ENCODE measurements at regions not wholly inside any gene's neighbourhood (a gene's known extent, or its start where the extent isn't known, plus 50 kb on each side); places are given as distances from the start of the nearest gene placed in this dataset.

DNA sequence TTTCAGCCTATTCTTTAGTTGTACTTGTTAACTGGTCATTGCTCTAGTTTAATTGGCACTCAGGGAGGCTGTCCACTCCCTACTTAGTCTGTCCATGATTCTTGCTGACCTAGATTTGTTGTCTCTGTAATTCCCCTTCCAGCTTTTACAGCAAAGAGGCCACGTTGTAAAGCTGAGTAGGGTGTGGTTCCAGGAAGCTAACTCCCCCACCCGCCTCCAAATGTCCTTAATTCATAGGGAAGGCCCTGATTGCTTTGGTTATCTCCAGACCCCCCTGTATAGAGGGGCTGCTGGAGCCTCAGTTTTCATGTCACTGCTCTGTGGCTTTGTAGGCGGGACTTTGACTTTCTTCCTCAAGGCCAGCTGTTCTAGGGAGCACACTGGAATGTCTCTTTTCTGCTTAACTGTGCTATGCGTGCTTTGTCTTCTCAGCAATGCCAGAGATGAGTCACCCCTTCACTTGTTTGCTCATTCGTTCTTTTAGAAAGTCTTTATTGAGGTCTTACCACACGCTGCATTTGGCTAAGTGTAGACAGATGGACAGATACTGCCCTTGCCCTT, 175.1 kb upstream of the JAG1 start:
- TF ChIP-seq, protein P1, sequence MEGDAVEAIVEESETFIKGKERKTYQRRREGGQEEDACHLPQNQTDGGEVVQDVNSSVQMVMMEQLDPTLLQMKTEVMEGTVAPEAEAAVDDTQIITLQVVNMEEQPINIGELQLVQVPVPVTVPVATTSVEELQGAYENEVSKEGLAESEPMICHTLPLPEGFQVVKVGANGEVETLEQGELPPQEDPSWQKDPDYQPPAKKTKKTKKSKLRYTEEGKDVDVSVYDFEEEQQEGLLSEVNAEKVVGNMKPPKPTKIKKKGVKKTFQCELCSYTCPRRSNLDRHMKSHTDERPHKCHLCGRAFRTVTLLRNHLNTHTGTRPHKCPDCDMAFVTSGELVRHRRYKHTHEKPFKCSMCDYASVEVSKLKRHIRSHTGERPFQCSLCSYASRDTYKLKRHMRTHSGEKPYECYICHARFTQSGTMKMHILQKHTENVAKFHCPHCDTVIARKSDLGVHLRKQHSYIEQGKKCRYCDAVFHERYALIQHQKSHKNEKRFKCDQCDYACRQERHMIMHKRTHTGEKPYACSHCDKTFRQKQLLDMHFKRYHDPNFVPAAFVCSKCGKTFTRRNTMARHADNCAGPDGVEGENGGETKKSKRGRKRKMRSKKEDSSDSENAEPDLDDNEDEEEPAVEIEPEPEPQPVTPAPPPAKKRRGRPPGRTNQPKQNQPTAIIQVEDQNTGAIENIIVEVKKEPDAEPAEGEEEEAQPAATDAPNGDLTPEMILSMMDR (IDR thresholded peaks at IDR 0.05), result no peak
- peak; percentile 5 for TF ChIP-seq POLR2AphosphoS5 (IDR thresholded peaks at IDR 0.05)
- TF ChIP-seq EP300 (IDR thresholded peaks at IDR 0.05), result no peak
- no peak for TF ChIP-seq POLR2A (IDR thresholded peaks at IDR 0.05)
